GM19351 (cell line): ENCODE measurements at regions not wholly inside any gene's neighbourhood (a gene's known extent, or its start where the extent isn't known, plus 50 kb on each side); places are given as distances from the start of the nearest gene placed in this dataset.

Experiments used
- ATAC-seq: cut with Tn5 transposase; IDR thresholded peaks from one replicate; pipeline ENCODE4 v1.9.1; 2021; ENCODE audit warnings: mild to moderate bottlenecking, moderate library complexity; ENCODE audit not compliant: unreplicated experiment

DNA sequence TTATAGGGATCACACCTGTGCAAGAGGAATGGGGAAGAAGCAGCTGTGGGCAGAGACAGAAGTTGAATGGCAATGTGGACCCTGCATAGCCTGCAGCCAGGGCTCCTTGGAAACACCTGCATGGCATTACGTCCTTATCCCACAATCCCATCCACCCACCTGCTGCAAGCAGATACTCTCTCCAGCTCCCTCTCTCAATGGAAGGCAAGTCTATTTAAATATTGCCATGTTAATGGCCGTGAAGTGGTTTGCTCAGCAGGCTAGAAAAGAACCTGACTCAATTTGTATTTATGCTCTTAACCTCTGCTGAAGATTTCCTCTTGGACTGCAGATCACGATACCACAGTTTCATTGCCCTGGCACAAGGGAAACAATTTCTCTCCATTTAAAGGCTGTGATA is 417.0 kb downstream of the TYW1 start:
- no peak for ATAC-seq

GRCh38 chr7:67414858-67415257 is 418.2 kb downstream of the TYW1 start:
- ATAC-seq: no peak

DNA sequence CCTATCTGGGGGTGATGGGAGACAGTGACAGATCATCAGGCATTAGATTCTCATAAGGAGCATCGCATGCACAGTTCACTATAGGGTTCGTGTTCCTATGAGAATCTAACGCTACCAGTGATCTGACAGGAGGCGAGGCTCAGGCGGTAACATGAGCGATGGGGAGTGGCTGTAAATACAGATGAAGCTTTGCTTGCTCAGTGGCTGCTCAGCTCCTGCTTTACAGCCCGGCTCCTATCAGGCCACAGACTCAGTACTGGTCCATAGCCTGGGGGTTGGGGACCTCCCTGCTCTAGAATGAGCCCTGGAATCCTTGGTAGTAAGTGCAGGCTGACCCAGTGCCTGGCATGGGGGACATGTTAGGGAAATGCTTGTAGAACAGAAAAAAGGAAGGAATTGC is 426.0 kb downstream of the TYW1 start:
- ATAC-seq: no peak

DNA sequence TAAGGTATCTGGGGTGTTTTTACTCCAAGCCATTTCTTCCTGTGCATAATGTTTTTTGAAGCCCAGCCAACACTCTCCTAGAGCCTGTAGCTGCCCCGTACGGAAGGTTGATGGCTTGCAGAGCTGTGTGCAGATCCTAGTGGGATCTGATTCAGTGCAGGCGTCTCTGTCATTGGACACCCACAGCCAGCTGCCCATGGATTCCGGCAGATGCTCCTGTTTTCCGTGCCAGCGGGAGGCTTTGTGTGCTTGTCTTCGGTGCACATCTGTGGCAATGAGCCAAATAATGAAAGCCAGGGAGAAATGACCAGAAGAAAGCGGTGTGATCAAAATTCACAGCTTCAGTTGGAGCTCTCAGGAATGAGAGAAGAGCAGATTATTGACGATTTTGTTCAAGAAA is 426.4 kb downstream of the TYW1 start:
- no peak for ATAC-seq

GRCh38 chr7:67426654-67427053 is 430.0 kb downstream of the TYW1 start:
- ATAC-seq: no peak

- ATAC-seq: no peak
These were observed 433.1 kb downstream of the TYW1 start for GRCh38 chr7:67429735-67430134.

GRCh38 chr7:67432536-67433234 is 436.1 kb downstream of the TYW1 start:
- ATAC-seq: no peak

- ATAC-seq: no peak
These were observed 439.4 kb downstream of the TYW1 start for GRCh38 chr7:67435894-67436535.

DNA sequence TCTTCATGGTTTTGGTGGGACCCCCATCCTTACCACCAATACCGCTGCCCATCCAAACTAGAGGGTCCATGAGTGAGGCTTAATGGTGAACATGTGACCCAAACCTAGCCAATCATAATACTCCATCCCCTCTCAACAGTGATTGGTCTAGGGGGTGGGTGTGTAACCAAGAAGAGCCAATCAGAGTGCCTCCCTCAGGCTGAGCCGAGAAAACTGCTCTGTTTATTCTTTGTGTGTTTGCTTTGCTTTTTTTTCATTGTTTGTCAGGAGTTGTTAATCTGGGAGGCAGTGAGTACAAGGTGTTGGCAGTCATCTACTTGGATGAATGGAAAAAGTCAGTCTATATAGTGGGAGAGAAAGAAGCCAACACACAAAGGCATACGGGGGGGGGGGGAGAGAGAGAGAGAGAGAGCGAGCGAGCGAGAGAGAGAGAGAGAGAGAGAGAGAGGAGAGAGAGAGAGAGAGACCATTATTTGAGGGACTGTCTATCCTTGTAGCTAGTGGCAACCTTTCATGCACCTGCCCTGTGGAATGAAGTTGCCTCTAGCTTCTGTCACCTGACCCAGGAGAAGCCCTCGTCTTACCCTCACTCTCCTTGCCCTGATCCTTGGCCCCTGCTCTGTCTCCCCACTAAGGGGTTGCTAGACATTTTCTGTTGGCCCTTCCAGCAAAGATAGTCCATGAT is 441.7 kb downstream of the TYW1 start:
- no peak for ATAC-seq

- ATAC-seq: no peak
These were observed 442.4 kb downstream of the TYW1 start for GRCh38 chr7:67438913-67439505.

DNA sequence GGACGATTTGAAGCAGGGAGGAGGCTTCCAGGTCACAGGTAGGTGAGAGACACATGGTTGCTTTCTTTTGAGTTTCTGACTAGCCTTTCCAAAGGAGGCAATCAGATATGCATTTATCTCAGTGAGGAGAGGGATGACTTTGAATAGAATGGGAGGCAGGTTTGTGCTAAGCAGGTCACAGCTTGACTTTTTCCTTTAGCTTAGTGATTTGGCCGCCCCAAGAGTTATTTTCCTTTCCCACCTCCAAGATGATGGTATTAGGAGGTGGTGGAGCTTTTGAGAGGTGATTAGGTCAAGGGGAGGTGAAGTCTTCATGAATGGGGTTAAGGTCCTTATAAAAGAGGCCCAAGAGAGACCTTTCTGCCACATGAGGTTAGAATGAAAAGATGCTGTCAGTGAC is 443.7 kb downstream of the TYW1 start:
- ATAC-seq: no peak

DNA sequence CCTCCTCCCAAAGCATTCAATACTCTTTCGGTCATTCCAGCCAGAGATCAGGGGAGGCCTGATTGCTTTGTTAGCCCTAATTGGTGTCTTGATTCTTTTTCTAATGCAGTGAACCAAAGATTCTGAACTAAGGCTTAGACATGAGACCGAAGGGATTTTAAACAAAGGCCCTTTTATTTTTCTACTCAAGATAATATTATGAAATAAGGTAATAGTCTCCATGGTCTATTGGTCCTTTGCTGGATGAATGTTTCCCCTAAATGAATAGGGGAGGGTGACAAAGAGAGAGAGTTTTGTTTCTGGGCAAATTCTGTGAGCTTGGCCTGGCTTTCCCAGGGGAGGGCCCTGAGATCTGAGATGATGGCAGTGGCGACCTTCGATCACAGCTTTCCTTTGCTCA is 449.1 kb downstream of the TYW1 start:
- no peak for ATAC-seq

DNA sequence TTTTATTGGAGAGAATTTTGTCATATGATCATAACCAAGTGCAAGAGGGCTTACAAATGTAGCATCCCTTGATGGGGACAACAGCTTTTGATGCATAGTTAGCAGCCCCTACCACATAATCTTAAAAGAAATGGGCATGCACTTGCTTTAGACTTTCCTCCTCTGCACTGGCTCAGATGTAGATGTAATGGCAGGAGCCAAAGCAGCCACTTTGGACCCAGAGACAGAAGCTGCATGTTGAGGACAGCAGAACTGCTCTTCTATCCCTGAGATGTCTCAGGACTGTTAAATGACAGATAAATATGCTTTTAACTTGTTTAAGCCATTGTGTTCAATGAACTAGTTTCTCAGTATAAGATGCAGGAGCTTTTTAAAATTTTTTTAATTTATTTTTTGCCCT is 450.7 kb downstream of the TYW1 start:
- no peak for ATAC-seq

DNA sequence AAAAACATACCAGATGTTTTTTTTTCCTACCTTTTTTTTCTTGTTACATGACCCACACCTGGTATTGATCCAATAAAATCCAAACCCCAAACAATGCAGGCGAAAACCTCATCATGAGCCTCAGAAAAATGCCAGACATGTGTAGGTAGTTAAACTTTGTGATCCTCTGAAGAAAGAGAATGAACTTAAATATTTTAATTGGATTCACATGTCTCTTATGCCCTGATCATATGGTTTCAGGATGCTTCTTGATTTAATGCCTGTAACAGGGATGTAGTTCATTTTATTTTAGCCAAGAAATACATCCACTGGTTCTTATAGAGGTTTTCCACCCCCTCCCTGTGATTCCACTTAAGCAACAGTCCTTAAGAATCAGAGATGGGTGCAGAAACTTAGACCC is 451.6 kb downstream of the TYW1 start:
- ATAC-seq: no peak

DNA sequence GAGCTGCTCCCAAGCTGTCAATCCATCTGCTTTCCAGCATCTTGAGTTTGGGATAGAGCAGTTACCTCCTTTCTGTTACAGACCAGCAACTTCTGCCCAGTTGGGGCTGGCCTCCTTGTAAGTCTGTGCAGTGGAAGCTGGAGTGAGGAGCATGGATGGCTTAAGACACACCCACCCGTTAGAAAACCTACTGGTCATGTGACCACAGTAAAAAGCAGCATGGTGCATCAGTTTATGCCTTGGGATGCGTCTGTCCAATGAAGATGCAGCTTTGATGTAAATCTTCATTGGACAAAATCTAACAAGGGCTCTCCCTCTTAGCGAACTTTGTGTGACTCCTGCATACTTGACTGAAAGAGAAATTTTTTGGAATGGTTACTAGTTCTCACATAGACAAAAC is 453.5 kb downstream of the TYW1 start:
- ATAC-seq: no peak

GRCh38 chr7:67451306-67451705 is 454.7 kb downstream of the TYW1 start:
- ATAC-seq: no peak

GRCh38 chr7:67452516-67453026 is 455.9 kb downstream of the TYW1 start:
- ATAC-seq: no peak

DNA sequence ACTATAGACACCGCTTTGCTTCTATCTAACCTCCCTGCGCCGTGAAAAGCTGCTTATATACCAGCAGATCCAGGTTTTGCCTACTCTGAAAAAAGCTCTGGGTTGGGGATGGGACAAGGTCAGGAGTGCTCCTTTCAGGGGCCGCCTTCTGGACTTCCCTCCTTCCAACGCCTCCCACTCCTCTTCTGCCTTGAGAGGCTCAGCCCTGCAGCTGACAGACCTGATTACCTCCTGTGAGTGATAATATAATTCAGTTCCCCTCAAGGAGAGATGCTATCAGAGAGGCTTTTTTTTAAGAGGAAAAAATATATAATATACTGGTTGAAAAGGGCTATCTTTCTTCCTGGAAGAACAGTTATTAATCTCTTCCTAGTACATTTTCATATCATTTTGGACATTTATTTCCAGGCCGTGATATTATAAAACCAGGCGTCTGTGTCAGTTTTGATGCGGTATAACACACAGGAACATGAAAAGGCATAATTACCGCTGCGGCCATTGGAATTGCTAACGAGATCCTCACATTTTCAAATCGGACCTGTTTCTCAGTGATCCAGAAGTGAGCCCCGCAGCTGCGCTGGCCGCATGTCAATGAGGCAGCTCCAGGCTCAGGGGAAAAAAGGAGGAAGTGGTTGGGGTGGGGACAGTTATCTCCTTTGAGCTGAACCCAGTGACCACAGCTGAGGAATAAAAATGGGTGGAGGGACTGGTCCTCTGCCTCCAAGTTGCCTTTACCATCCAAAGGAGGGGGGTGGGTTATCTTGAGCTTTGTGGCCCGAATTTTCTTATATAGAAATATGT is 457.1 kb downstream of the TYW1 start:
- no peak for ATAC-seq

- ATAC-seq: no peak
These were observed 458.9 kb downstream of the TYW1 start for GRCh38 chr7:67455508-67455907.

DNA sequence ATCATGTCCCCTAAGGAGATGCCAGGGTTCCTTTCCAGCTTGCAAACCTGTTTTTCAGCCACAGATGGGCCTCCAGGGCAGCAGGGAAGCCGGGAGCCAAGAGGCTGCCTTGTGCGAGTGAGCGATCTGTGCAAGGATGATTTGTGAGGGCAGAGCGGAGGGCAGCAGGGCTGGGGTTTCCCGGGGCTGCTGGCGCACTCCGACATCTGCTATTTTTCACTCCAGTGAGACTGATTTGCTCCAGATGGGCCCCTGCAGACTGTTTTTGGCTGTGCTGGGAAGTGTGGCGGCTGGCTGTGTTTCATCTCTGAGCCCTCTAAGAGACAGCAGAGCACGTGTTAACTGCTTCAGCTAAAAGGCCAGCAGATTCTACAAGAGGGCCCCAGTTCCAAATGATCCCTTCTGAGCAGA is 466.2 kb downstream of the TYW1 start:
- no peak for ATAC-seq

- ATAC-seq: no peak
These were observed 466.7 kb downstream of the TYW1 start for GRCh38 chr7:67463316-67463715.
